H1 (cell line): ENCODE measurements at regions not wholly inside any gene's neighbourhood (a gene's known extent, or its start where the extent isn't known, plus 50 kb on each side); places are given as distances from the start of the nearest gene placed in this dataset.

Experiments
- CTCF ChIA-PET: fragments of 300-600 bp; sonication (Branson Sonifier 250); formaldehyde crosslinking; loops from one replicate; lab custom pipeline; 2021; ENCODE audit not compliant: partially characterized antibody; lab: Charles Lee
- POLR2A ChIA-PET: fragments of 300-600 bp; sonication (Branson Sonifier 250); formaldehyde crosslinking; loops from one replicate; lab custom pipeline; 2021; ENCODE audit warnings: inconsistent platforms; ENCODE audit not compliant: partially characterized antibody; lab: Charles Lee
- DNase-seq, 2 experiments: peaks; one replicate each; pipeline versions ENCODE4 v3.0.0 to v3.0.0-alpha.2; 2010 to 2022; ENCODE audit warnings: low spot score in 2 of 2, low read depth in 1 of 2, mixed read lengths in 1 of 2
- FAIRE-seq: peaks from 2 replicates; lab custom pipeline; 2011; peaks lifted over from hg19 to GRCh38; lab: Jason Lieb, UNC
- H2AFZ ChIP-seq: 2 replicates; pipeline ENCODE4 v1.8.1; 2012; ENCODE audit warnings: low read length, inconsistent platforms
- H2AK5ac ChIP-seq: 2 replicates; pipeline ENCODE4 v1.6.1; 2013; ENCODE audit warnings: low read depth, low read length
- H2BK120ac ChIP-seq: replicated peaks from 2 replicates; pipeline ENCODE3; 2013; ENCODE audit warnings: low read depth, low read length, inconsistent platforms
- H2BK12ac ChIP-seq: 2 replicates; pipeline ENCODE4 v1.6.1; 2013; ENCODE audit warnings: low read depth, low read length
- H2BK15ac ChIP-seq: 2 replicates; pipeline ENCODE4 v1.6.1; 2013; ENCODE audit warnings: low read length
- H2BK20ac ChIP-seq: 2 replicates; pipeline ENCODE4 v1.6.1; 2013; ENCODE audit warnings: low read length
- H2BK5ac ChIP-seq: 2 replicates; pipeline ENCODE4 v1.6.1; 2013; ENCODE audit warnings: low read depth, low read length
- H3K14ac ChIP-seq: 2 replicates; pipeline ENCODE4 v1.6.1; 2013; ENCODE audit warnings: inconsistent platforms; ENCODE audit not compliant: insufficient read length
- H3K18ac ChIP-seq: 2 replicates; pipeline ENCODE4 v1.6.1; 2013; ENCODE audit warnings: low read length; ENCODE audit errors: extremely low read depth
- H3K23ac ChIP-seq: 2 replicates; pipeline ENCODE4 v1.6.1; 2013; ENCODE audit warnings: inconsistent platforms; ENCODE audit not compliant: insufficient read length
- H3K23me2 ChIP-seq: 2 replicates; pipeline ENCODE4 v1.6.1; 2013; ENCODE audit warnings: low read depth, low read length
- H3K27ac ChIP-seq: 2 replicates; pipeline ENCODE4 v1.6.1; 2011; ENCODE audit warnings: low read depth, low read length, inconsistent platforms
- H3K27me3 ChIP-seq, 4 experiments: replicated peaks in 1 of 4; 1 replicate in 1 of 4; 2 replicates in 3 of 4; pipeline versions ENCODE4 v1.6.1 to v1.8.1; 2011 to 2013; ENCODE audit warnings: low read length in 3 of 4, mild to moderate bottlenecking in 3 of 4, inconsistent platforms in 2 of 4, mixed read lengths in 2 of 4, moderate library complexity in 1 of 4; ENCODE audit not compliant: control insufficient read depth in 3 of 4, insufficient read depth in 3 of 4; ENCODE audit errors: extremely low read depth in 1 of 4
- H3K36me3 ChIP-seq, 4 experiments: 2 replicates each; pipeline versions ENCODE4 v1.6.1 to v1.8.1; 2011 to 2013; ENCODE audit warnings: mild to moderate bottlenecking in 4 of 4, low read length in 3 of 4, moderate library complexity in 2 of 4, control low read depth in 1 of 4, inconsistent platforms in 1 of 4; ENCODE audit not compliant: insufficient read depth in 4 of 4, control insufficient read depth in 2 of 4
- H3K4ac ChIP-seq: replicated peaks from 2 replicates; pipeline ENCODE3; 2013; ENCODE audit warnings: low read length, low read depth, mixed read lengths, inconsistent platforms; ENCODE audit not compliant: insufficient read length
- H3K4me1 ChIP-seq, 4 experiments: replicated peaks in 1 of 4; 1 replicate in 1 of 4; 2 replicates in 3 of 4; pipeline versions ENCODE4 v1.6.1 to v1.8.1; 2011 to 2013; ENCODE audit warnings: low read length in 3 of 4, inconsistent platforms in 2 of 4, mixed read lengths in 1 of 4; ENCODE audit not compliant: insufficient read depth in 4 of 4, control insufficient read depth in 3 of 4
- H3K4me2 ChIP-seq, 2 experiments: 2 replicates each; pipeline versions ENCODE4 v1.6.1 to v1.8.1; 2011 to 2013; ENCODE audit warnings: low read depth in 2 of 2, low read length in 2 of 2, control low read depth in 1 of 2, inconsistent platforms in 1 of 2, mild to moderate bottlenecking in 1 of 2; ENCODE audit not compliant: insufficient read depth in 1 of 2
- H3K4me3 ChIP-seq, 4 experiments: fragments of 200-600, 300-600 bp in 1 of 4; sonication (generic), shearing (Covaris generic), sonication (Bioruptor Twin) in 1 of 4; 2 replicates each; pipeline versions ENCODE4 v1.5.1 to v1.8.1; 2011 to 2016; ENCODE audit warnings: low read length in 4 of 4, low read depth in 3 of 4, control low read depth in 2 of 4, inconsistent platforms in 2 of 4, mild to moderate bottlenecking in 2 of 4, mixed read lengths in 1 of 4, moderate library complexity in 1 of 4; ENCODE audit not compliant: insufficient read depth in 2 of 4; ENCODE audit errors: extremely low read depth in 1 of 4
- H3K56ac ChIP-seq: replicated peaks from 2 replicates; pipeline ENCODE3; 2013; ENCODE audit warnings: low read depth, mild to moderate bottlenecking, mixed read lengths, low read length, inconsistent platforms; ENCODE audit not compliant: insufficient read length
- H3K79me1 ChIP-seq: 2 replicates; pipeline ENCODE4 v1.6.1; 2013; ENCODE audit warnings: low read depth, low read length, control low read depth
- H3K79me2 ChIP-seq, 2 experiments: 2 replicates each; pipeline versions ENCODE4 v1.6.1 to v1.8.1; 2012 to 2013; ENCODE audit warnings: low read length in 2 of 2, mild to moderate bottlenecking in 2 of 2, inconsistent platforms in 1 of 2; ENCODE audit not compliant: insufficient read depth in 2 of 2, control insufficient read depth in 1 of 2
- H3K9ac ChIP-seq, 4 experiments: replicated peaks in 1 of 4; 1 replicate in 1 of 4; 2 replicates in 3 of 4; pipeline versions ENCODE4 v1.6.1 to v1.8.1; 2011 to 2013; ENCODE audit warnings: low read depth in 3 of 4, low read length in 3 of 4, control low read depth in 2 of 4, mild to moderate bottlenecking in 2 of 4, moderate library complexity in 2 of 4, inconsistent platforms in 1 of 4; ENCODE audit errors: extremely low read depth in 1 of 4
- H3K9me3 ChIP-seq, 2 experiments: 2 replicates each; pipeline versions ENCODE4 v1.6.1 to v1.8.1; 2012 to 2013; ENCODE audit warnings: mild to moderate bottlenecking in 2 of 2, moderate library complexity in 2 of 2, control low read depth in 1 of 2, inconsistent platforms in 1 of 2, low read depth in 1 of 2, low read length in 1 of 2, mixed read lengths in 1 of 2; ENCODE audit not compliant: insufficient read depth in 2 of 2
- H4K20me1 ChIP-seq, 2 experiments: replicated peaks in 1 of 2; 2 replicates each; pipeline versions ENCODE3 to v1.8.1; 2011 to 2013; ENCODE audit warnings: inconsistent platforms in 2 of 2, low read length in 2 of 2, mild to moderate bottlenecking in 1 of 2; ENCODE audit not compliant: insufficient read depth in 2 of 2, control insufficient read depth in 1 of 2
- H4K5ac ChIP-seq: 2 replicates; pipeline ENCODE4 v1.6.1; 2013; ENCODE audit warnings: low read length, low read depth, mixed read lengths, inconsistent platforms; ENCODE audit not compliant: insufficient read length
- H4K8ac ChIP-seq: 2 replicates; pipeline ENCODE4 v1.8.0; 2013; ENCODE audit warnings: mild to moderate bottlenecking, moderate library complexity, low read length, inconsistent platforms; ENCODE audit not compliant: insufficient read depth; ENCODE audit errors: extremely low read depth
- H4K91ac ChIP-seq: replicated peaks from 2 replicates; pipeline ENCODE3; 2013; ENCODE audit warnings: low read length, mixed read lengths, inconsistent platforms; ENCODE audit not compliant: insufficient read length
- ASH2L ChIP-seq: fragments of 200-600, 300-600 bp; sonication (generic); IDR thresholded peaks from one replicate; pipeline ENCODE4 v1.7.1; 2017; ENCODE audit warnings: low read length
- CBX8 ChIP-seq: fragments of 300-800, 300-1000 bp; sonication (generic); IDR thresholded peaks from 2 replicates; pipeline ENCODE4 v1.7.1; 2016; ENCODE audit warnings: low read depth, low read length, borderline replicate concordance
- EP300 ChIP-seq, 2 experiments: IDR thresholded peaks; 1 replicate in 1 of 2; 2 replicates in 1 of 2; pipeline ENCODE4 v1.6.1; 2011 to 2012; ENCODE audit warnings: low read depth in 2 of 2, low read length in 2 of 2, mild to moderate bottlenecking in 2 of 2, borderline replicate concordance in 1 of 2, inconsistent platforms in 1 of 2, moderate library complexity in 1 of 2
- GTF2F1 ChIP-seq: IDR thresholded peaks from 2 replicates; pipeline ENCODE4 v1.6.1; 2012; ENCODE audit warnings: low read depth, low read length, improper control_type of control experiment, borderline replicate concordance
- MAFK ChIP-seq: IDR thresholded peaks from 2 replicates; pipeline ENCODE4 v1.6.1; 2012; ENCODE audit warnings: low read depth, mild to moderate bottlenecking, improper control_type of control experiment, low read length
- SIX5 ChIP-seq: IDR thresholded peaks from 2 replicates; pipeline ENCODE4 v1.6.1; 2011; ENCODE audit warnings: mild to moderate bottlenecking, low read depth, low read length
- TAF1 ChIP-seq: IDR thresholded peaks from 2 replicates; pipeline ENCODE4 v1.6.1; 2011; ENCODE audit warnings: mild to moderate bottlenecking, low read depth, low read length
- TEAD4 ChIP-seq: IDR thresholded peaks from 2 replicates; pipeline ENCODE4 v1.6.1; 2012; ENCODE audit warnings: low read depth, low read length, inconsistent platforms, mixed read lengths
- WGBS, 2 experiments: shearing (Covaris generic) in 1 of 2; methylation state at CpG; one replicate each; pipeline versions ENCODE4 v1.1.6 to v1.1.7; 2013 to 2015; ENCODE audit warnings: low lambda C conversion rate in 2 of 2, mixed read lengths in 2 of 2, inconsistent platforms in 1 of 2, low coverage in 1 of 2, missing lambda C conversion rate in 1 of 2; ENCODE audit not compliant: insufficient replicate concordance in 2 of 2, insufficient coverage in 1 of 2, insufficient read length in 1 of 2; ENCODE audit errors: extremely low coverage in 1 of 2, missing lambda C conversion rate in 1 of 2; 5-methylcytosine and 5-hydroxymethylcytosine counted together
- TF ChIP-seq, protein P1 (sequence below): IDR thresholded peaks from 2 replicates; pipeline ENCODE4 v1.6.1; 2011; ENCODE audit warnings: low read depth, mild to moderate bottlenecking, low read length; ENCODE audit not compliant: insufficient read depth

DNA sequence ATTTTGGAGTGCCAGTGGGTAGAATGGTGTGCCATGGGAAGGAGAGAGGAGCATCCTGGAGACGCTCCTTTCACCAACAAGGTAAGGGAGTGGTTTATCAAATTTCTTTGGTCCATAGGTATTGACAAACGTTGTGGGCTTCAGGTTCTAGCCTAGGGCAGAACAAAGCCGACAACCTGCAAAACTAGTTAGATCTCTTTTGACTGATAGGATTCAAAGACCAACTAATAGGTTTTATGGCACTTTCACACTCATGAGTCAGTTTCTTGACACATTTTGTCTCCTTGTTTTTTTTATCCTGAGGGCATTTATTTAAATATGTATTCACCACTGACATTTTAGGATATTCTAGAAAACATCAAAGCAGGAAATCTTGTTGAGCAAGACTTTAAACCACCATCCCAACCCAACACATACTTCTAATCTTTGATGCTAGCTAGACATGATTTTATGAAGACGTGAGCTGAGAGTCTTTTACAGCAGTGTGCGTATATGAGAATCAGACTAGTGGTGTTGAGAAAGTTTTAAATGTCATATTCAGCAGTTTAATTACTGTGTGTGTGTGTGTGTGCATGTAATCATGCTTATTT, 370.4 kb upstream of the HSF2 start:
- no peak overlapping the region for H3K56ac ChIP-seq
- no peak overlapping the region for H2BK15ac ChIP-seq
- no peak overlapping the region for H2AFZ ChIP-seq
- no peak overlapping the region for H3K9ac ChIP-seq
- H3K14ac ChIP-seq: no peak overlapping the region
- H3K27me3 ChIP-seq: no peaks in the 10 kb centered on the region
- 85% methylated on average over 5 of the region's 5 CpGs; no CpG with 5 or more reads in 1 of the 2 experiments for WGBS, 2 experiments
- H3K79me1 ChIP-seq: no peaks in the 10 kb centered on the region
- H4K20me1 ChIP-seq: no peaks in the 10 kb centered on the region
- peaks cover 0 to 3% (median under 1%) of the 10 kb centered on the region in 4 experiments; a peak in 1 of 7 replicates for H3K4me1 ChIP-seq
- no peaks in the 10 kb centered on the region for H3K36me3 ChIP-seq
- H3K4ac ChIP-seq: no peak overlapping the region
- no peak overlapping the region for H2BK5ac ChIP-seq
- ChIA-PET POLR2A (no interaction called here), CTCF (no interaction called here)
- no peak overlapping the region for H3K18ac ChIP-seq
- H2BK20ac ChIP-seq: no peak overlapping the region
- H3K23ac ChIP-seq: no peak overlapping the region
- H4K91ac ChIP-seq: no peak overlapping the region
- H2AK5ac ChIP-seq: no peak overlapping the region
- H3K79me2 ChIP-seq: no peaks in the 10 kb centered on the region
- no peak overlapping the region for H4K5ac ChIP-seq
- no peak overlapping the region for H4K8ac ChIP-seq
- H3K4me3 ChIP-seq: no peak overlapping the region
- no peaks in the 10 kb centered on the region for H3K23me2 ChIP-seq
- no peak overlapping the region for H2BK12ac ChIP-seq
- FAIRE-seq: no peak
- H3K27ac ChIP-seq: no peak overlapping the region
- H3K4me2 ChIP-seq: no peak overlapping the region
- H2BK120ac ChIP-seq: no peak overlapping the region
- no peaks in the 10 kb centered on the region for H3K9me3 ChIP-seq
- no peak for TF ChIP-seq TEAD4
- no peak for TF ChIP-seq GTF2F1
- no peak for TF ChIP-seq TAF1
- TF ChIP-seq ASH2L: no peak
- no peak for TF ChIP-seq CBX8
- no peak for TF ChIP-seq MAFK
- TF ChIP-seq, protein P1, sequence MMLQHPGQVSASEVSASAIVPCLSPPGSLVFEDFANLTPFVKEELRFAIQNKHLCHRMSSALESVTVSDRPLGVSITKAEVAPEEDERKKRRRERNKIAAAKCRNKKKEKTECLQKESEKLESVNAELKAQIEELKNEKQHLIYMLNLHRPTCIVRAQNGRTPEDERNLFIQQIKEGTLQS: no peak
- TF ChIP-seq SIX5: no peak
- TF ChIP-seq EP300 (IDR thresholded peaks at IDR 0.05; ENCODE audit: borderline replicate concordance in 1 of 2, low read depth in 2 of 2, low read length in 2 of 2): no peak
- no peak for DNase-seq
